ENCODE measurements at regions not wholly inside any gene's neighbourhood (a gene's known extent, or its start where the extent isn't known, plus 50 kb on each side); places are given as distances from the start of the nearest gene placed in this dataset.

DNA sequence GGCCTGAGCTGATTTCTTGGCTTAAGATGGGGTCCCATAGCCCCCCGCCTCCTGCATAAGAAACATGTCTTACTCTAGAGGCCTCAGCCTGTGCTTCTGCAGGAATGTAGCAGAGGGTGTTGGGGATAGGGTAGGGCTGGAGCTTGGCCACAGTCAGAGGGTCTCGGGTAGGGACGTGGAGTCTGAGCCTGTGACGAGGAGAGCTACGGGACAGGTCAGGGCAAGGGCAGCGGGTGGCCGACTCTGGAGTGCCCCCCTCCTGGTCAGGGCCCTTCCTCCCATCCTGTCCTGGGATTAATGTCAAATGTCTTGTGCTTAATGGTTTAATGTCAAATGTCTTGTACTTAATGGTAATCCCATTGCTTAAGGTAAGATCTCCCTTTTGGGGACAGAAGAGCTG, 130.4 kb downstream of the GLI2 start:
- no peak for DNase-seq (ENCODE audit: low read depth)

DNA sequence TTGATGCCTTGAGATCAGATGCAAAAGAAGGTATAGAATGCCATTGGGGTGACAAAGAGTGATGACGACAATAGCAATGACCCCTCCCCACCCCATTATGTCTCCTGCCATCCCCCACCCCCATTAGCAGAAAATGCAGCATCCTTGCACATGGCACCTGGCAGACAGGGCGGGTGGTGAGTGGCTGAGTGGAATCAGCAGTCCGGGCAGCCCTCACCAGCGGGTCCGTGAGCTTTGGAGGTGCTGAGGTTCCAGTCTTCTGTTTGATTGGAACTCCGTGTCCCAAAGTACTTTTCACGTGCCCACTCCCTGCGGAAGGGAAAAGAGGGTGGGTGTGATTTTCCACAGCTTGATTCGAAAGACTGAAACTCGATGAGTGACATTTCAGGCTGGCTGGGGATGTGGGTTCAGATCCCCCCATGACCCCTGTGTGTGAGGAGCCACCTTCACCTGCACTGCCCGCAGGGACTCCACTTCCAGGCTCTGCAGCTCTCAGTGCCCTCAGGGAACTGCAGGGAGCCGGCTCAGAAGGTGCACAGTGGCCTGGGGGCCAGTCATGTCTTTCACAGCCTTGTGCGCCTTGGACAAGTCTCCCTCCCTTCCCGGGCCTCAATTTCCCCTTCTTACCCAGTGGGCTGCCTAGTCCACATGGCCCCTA, 130.9 kb downstream of the GLI2 start:
- DNase-seq (ENCODE audit: low read depth): no peak

DNA sequence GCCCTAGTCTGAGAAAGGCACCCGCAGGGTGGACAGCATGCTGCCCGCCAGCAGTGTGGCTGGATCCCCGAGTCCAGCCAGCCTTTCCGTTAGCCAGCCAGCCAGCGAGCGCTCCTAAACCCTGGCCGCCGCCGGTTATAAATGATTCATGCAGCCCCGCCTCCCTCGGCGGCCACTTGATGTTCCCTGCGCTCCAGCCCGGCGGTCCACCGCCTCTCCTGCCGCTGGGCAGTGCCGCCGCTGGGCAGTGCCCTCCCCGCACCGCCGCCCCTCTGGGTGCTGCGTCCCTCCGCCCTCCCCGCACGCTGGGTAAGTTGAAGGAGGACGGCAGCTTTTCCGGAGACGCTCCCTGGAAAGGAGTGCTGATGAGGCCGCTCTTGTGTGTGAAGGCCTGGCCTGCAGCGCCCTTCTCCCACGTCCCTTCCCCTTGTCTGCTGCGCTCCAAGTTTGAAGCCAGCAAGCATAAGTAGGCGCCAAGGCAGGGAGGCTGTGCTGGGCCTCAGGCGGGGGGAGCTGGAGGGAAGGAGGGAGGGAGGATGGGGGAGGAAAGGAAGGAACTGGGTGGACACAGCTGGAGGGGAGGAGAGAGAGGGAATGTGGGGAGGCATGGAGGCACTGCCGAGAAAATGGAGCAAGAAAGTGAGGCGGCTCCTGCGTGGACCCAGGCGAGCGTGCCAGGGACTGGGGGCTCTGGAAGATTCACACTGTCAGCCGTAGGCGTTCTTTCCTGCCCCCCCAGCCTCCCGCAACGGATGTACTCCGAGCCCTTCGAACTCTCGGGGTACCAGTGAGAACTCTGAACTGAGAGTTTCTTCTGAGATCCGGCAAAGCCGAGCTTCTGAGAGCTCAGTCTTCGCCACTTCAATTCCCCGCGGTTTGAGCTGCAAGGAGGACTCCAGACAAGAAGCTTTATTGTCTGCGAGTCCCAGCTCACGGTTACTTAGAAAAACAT, 131.9 kb downstream of the GLI2 start:
- DNase-seq (ENCODE audit: low read depth): peak; percentile 83

DNA sequence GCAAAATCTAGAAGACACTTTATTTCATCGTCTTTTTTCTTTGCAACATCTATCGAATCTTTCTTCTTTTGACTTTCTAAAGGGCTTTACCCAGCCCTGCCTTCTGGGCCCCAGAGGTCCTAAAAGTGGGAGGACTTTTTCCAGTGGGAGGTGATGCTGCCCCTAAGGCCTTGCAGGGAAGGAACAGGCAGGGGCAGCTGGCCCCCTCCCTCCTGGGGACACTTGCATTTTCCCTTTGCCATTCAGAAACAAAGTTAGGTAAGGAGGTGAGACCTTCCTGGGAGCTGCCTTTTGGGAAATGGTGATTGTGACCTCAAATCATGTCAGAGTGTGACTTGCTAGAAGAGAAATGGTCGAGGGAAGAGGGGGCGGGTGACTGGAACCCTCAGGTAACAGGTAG, 132.7 kb downstream of the GLI2 start:
- DNase-seq (ENCODE audit: low read depth): no peak

DNA sequence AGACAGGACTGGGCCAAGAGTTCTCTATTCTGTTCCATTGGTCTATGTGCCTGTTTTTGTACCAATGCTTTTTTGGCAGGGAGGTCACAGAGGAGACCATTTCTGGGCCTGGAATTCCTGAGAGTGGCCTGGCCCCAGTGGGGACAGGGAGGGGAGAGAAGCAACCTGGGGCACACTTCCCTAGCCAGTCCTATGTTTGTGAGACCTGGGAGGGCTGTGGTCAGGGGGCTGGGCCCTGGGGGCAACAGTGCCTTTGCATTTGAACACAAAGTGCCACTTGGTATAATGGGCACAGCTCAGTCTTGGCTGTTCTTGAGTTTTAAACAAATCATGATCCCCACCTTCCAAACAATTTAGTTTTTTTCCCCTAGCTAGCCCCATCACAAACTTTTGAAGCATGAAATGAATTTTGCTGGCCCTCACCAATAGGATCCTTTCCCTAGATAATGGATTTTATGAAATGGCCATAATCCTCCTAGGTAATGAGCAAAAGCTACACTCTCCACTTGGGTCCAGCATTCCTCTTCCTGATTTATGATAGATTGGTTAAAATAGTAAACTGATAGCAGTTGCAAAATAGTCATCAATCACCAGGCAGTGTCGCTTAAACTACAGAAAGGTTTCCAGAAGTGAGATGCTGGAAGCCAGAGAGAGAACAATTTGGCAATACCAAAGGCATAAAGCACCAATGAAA, 133.5 kb downstream of the GLI2 start:
- no peak for DNase-seq (ENCODE audit: low read depth)

DNA sequence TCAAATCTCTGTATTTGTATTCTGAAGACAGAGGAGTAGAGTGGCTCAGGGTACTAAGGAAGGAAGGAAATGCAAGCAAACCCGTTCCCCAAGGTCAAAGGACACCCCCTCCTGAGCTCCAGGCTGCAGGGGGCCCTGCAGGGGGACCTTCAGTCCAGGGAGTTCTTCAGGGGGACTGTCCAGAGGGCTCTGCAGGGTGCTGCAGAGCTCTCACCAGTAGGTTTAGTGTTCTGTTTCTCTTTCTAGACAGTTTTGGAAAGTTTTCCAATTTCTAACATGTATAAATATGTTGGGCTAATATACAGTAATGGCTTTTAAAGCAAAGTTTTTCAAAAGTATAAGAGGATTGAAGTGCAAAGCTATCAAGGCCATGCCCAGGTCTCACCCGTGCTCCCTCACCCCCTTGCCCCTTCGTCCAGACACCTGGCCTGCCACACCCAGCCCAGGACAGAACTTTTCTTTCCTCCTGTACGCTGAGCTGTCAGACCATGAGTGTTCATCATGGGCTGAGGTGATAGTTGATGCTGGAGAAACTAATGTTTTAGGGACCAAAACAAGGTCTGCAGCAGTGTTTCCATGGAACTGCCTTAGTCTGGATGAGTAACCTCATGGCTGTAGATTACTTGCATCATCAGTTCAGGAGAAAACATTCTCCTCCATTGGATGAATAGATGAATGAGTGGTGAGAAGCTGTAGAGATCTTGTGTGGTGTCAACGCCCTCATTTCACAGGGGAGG, 134.2 kb downstream of the GLI2 start:
- DNase-seq (ENCODE audit: low read depth): no peak

DNA sequence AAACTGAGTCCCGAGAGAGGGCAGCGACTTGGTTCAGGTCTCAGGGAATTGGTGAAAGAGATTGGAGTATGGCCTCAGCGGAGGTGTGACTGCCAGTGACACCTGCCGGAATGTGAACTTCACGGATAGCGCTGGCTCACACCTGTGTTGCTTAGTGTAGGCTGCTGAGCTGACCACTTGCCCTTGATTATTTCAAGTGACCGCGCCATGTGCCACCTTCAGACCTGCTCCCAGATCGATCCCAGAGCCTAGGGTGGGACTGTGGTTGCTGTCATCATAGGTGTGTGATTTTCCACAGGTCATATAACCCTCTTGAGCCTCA, 134.8 kb downstream of the GLI2 start:
- no peak for DNase-seq (ENCODE audit: low read depth)

DNA sequence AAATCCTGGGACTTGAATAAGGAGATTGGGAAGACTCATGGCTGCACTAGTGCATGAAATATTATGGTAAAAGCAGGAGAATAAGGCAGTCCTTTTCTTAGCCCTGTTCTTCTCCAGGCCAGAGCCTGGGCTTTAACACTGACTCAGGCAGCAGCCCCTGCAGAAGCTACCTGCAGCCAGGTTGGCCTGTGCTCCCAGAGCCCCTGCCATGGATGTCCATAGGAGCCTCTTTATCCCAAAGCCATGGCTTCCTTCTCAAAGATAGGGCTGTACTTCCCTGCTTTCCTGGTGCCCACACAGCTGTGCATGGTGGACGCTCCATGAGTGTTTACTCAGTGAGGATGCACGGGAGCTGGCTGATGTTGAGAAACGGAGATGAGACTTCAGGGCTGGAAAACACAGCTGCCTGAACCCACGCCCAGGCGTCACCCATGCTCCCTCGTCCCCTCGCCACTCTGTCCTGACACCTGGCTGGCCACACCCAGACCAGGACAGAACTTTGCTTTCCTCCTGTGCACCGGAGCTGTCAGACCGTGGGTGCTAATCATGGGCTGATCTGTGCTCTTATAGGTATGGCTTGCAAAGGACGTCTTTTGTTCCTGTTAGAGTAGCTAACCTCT, 135.5 kb downstream of the GLI2 start:
- no peak for DNase-seq (ENCODE audit: low read depth)

DNA sequence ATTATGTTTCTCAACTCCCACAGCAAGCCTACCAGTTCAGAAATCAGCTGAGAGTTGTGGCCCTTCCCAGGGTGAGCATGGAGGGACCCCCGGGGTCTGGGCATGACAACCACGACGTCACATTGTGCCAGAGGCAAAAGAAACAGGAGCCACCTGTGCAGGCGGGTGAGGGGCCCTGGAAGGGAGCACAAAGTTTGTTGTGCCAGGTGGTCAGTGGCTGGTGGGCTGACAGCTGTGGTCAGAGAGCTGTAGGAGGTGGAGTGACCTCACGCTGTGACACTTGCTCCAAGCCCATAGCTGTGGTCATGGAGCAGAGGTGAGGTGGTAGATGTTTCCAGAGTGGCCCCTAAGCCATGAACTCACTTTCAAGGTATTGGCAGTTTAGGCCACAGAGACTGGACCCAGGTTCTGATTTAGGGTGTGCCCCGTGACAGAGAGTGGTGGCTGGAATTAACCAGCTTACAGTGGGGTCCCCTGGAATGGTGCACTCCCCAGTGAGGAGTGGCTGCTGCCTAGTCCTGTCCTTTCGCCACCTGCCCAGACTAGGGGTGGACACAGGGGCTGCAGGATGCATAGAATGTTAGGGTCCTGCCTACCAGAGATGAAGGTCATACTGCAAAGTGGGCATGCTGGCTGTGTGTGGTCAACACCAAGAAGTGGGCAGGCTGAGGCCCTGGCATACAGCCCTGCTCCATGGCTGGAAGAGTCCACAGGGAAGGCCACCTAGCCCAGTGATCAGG, 136.4 kb downstream of the GLI2 start:
- no peak for DNase-seq (ENCODE audit: low read depth)

DNA sequence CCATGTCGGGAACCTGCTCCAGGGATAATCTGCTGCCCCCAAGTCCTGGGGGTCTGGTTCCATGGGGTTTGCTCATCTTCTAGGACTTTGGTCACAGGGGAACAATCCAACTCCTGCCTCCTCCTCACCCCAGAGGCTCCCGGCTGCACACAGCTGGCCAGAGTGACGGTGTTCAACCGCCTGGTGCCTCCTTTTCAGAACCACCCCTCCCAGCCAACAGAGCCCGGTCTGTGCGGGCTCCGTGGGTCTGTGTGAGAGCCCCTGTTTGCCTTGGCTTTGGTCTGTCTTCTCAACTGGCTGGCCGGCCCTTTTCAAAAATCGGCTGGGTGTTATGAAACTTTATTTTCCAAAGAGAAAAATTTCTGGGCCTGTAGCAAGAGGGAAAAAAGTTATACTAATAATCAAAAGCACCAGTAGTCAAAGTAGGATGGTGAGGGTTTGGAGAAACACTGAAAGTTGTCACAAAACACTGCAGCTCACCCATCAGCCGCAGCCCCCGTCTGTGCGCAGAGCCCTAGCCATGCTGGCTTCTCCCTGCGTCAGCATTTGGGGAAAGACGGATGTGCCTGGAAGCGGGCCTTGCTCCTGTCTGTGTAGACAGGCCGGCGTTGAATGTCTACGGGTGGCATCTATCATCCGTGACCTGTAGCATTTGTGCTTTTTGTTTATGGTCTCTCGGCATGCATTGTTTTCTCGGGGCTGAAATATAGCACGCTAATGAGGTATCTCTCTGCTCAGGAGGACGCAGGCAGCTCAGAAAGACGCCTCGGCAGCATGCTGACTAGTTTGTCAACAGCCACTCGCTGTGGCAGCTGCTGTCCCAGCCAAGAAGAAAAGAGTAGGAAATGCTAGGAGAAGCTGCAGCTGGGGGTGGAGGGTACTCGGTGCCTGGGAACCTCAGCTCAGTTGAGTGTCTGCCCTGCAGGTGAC, 138.6 kb downstream of the GLI2 start:
- no peak for DNase-seq (ENCODE audit: low read depth)

DNA sequence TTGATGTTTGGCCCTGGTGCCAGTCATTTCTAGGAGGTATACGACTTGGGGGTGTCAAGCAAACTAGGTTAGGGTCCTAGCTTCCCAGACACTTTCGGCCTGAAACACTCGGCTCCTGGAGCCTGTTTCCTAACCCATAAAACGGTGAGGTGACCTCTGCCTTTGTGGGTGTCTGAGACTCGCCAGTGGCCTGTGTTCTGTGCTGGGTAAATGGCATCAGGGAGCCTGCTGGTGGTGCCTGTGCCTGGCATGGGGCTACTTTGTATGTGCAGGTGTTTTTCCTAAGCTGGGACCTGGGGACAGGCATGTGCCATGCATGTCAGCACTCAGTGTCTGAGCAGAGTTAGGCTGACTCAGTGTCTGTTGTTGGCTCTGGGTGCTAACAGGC, 139.2 kb downstream of the GLI2 start:
- DNase-seq (ENCODE audit: low read depth): no peak

DNA sequence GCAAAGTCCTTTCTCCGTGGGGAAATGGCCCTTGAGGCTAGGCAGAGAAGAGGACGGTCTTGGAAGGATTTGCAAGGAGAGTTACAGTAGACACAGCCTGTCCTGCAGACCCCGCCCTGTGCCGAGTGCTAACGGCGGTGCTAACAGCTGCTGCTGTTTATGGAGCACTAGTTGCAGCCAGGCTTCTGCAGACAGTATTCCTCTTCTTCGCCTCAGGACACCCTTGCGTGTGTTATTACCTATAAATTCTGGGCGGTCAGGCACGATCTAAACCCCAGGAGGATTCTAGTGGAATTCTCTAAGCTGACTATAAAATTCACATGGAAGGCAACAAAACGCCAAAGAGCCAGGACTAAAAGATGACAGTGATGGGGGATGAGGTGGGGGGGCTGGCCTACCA, 139.8 kb downstream of the GLI2 start:
- DNase-seq (ENCODE audit: low read depth): no peak

DNA sequence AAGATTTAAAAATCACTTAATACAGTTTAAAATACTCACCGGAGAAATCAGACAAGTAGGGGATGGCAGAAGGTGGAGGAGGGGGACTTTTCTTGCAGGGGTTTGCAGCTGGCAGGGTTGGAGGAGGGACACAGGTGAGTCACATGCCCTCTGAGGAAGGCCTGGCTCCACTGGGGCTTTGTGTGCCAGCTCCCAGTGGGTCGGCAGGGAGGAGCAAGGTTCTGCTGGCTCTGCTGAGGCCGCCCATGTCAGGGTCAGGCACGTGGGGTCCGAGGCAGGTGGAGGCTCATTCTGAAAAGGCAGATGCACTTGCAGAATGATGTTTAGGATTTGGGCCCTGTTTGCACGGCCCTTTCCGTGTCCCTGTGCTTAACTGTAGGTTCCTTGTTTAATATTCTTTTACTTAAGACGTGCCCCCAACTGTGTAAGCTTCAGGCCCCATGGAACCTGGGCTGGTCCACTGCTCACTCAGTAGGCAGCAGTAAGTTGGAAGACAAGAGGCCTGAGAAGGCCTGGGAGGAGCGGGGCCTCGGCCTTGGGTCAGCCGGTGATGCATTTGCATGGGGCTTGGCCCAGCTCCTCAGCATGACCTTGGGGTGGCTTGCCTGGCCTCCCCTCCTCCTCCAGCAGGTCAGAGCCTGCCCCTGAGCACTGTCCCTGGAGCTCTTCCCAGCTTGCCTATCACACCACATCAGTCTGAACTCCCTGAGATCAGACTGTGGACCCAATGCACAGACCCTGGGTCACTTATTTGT, 141.0 kb downstream of the GLI2 start:
- DNase-seq (ENCODE audit: low read depth): no peak

DNA sequence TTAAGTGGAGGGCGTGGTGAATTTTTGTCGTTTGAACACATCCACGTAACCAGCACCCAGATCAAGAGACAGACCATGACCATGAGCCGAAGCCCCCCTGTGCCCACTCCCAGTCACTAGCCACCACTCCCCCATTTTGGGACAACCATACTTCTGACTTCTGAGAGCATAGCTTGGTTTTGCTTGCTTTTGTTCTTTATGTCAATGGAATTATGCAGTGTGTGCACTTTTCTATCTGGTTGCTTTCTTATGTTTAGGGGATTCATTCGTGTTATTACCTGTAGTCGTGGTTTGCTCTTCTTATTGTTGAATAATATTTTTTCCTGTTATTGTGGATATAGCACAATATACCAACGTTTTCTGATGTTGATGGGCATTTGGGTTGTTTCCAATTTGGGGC, 141.7 kb downstream of the GLI2 start:
- DNase-seq (ENCODE audit: low read depth): no peak

DNA sequence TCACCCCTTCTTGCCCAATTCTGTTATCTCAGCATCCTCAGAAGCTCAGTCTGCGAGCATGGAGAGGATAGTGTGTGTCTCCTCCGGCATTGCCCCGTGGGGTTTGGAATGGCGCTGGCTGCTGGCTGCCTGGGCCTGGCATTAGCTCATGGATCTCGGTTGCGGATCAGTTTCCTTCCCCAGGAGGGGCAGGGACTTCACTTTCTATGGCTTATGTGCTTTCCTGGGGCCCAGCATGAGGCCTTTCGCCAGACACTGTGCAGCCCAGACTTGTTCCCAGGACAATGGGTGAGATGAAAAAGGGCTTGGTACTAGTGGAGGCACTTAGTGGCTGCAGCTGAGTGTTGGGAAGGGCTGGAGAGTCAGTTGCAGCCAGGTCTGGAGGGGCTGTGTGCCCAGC, 143.3 kb downstream of the GLI2 start:
- no peak for DNase-seq (ENCODE audit: low read depth)

DNA sequence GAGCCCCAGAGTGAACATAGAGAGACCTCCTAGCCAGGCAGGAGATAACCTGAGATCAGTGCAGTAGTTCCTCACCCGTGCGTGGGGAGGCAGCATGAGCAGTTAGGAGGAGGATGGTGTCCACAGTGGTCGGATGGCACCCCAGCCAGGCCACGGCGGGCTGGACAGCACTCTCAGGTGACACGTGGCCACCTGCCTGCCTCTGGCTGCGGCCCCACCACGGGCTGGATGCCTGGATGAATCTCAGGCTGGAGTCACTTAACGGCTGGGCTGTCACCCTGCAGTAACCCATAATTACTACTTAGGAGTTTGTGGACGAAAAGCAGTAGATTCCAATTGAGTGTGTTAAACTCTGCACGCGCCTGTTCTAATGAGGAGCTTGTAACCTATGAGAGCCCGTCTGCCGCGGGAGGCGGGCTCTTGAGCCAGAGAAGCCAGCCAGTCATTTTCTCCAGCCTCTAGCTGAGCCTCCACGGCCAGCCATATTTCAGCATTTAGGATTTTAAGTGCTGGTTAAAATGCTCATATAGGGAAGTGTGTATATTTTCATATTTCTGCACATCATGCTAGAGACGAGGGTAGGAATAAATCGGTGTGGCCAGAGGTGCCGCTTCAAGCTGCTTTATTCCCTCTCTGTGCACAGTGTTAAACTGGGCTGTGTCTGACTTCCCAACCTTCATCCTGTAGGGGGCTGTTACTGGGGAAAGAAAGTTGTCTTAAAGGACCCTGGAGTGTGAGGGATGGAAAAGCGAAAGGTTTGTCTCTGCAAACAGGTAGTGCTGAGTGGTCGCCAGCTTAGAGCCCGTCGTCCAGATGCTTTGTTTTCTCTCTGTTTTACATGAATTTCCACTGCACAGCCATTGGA, 144.0 kb downstream of the GLI2 start:
- no peak for DNase-seq (ENCODE audit: low read depth)

DNA sequence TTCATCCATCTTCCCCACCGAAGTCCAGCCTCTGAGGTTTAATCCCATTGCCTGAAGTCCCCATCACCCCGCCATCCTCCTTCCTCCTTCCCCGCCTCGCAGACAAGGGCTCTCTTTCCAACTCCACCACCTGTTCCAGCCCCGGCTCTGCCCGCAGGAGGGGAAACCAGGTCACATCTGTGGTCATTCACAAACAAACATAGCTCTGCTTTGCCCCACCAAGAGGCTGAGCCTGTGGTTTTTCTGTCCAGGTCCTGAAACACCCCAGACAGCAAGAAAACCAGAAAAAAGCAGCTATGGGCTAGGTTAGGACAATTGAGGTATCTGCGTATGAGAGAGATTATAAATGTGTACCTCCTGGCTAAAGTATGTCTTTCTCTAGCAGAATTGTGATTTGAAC, 144.7 kb downstream of the GLI2 start:
- no peak for DNase-seq (ENCODE audit: low read depth)
